Prostate gland (tissue), 1 donor: ENCODE measurements at regions not wholly inside any gene's neighbourhood (a gene's known extent, or its start where the extent isn't known, plus 50 kb on each side); places are given as distances from the start of the nearest gene placed in this dataset.

Source experiments
- POLR2A ChIP-seq: fragments of 450-650 bp; IDR thresholded peaks from one replicate; pipeline ENCODE4 v1.6.1; 2016; ENCODE audit warnings: antibody characterized with exemption, mild to moderate bottlenecking
- POLR2AphosphoS5 ChIP-seq: sonication (generic); formaldehyde crosslinking; IDR thresholded peaks from one replicate; pipeline ENCODE4 v1.6.1; 2017; ENCODE audit warnings: antibody characterized with exemption

DNA sequence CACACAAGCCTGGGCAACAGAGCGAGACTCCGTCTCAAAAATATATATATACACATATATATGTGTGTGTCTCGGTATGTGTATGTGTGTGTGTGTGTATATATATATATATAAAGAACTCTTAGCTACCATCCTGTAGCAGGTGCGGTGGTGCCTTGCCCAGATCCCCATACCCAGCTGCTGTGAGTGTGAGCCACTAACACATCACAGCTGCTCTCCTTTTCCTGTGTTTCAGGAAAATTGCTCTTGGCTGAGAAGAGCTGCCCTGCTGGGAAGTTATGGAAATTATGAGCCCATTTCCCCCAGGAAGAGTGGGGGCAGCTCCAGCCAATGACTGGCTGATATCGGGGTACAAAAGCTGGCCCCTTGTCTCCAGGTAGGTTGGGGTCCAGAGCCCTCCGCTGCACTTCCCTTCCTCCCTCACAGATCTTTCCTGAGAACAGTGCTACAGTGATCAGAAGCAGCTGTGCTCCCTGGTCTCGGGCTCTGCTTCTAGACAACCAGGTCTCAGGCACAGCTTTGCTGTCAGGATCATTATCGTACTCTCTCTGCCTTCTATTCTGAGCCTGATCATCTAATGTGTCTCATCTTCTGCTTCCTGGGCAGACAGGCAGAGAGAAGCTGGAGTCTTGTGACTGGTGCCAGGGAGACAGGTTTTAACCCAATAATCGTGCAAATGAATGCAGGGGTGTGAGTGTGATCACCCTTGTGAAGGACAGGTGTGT, 109.6 kb upstream of the ZNF678 start:
- TF ChIP-seq POLR2AphosphoS5 (no peak), POLR2A (no peak)
